DND-41 (cell line): ENCODE measurements at regions not wholly inside any gene's neighbourhood (a gene's known extent, or its start where the extent isn't known, plus 50 kb on each side); places are given as distances from the start of the nearest gene placed in this dataset.

Experiments
- EZH2 ChIP-seq: IDR thresholded peaks from 3 replicates; pipeline ENCODE4 v1.6.1; 2012; ENCODE audit warnings: borderline replicate concordance, low read depth, mild to moderate bottlenecking, moderate library complexity, low read length, inconsistent platforms; ENCODE audit not compliant: severe bottlenecking
- TF ChIP-seq, protein P1 (sequence below): IDR thresholded peaks from 2 replicates; pipeline ENCODE4 v1.5.1; 2012; ENCODE audit warnings: borderline replicate concordance, low read length, moderate library complexity, mild to moderate bottlenecking; ENCODE audit not compliant: poor library complexity, severe bottlenecking; ENCODE audit errors: extremely low read depth

- TF ChIP-seq, protein P1, sequence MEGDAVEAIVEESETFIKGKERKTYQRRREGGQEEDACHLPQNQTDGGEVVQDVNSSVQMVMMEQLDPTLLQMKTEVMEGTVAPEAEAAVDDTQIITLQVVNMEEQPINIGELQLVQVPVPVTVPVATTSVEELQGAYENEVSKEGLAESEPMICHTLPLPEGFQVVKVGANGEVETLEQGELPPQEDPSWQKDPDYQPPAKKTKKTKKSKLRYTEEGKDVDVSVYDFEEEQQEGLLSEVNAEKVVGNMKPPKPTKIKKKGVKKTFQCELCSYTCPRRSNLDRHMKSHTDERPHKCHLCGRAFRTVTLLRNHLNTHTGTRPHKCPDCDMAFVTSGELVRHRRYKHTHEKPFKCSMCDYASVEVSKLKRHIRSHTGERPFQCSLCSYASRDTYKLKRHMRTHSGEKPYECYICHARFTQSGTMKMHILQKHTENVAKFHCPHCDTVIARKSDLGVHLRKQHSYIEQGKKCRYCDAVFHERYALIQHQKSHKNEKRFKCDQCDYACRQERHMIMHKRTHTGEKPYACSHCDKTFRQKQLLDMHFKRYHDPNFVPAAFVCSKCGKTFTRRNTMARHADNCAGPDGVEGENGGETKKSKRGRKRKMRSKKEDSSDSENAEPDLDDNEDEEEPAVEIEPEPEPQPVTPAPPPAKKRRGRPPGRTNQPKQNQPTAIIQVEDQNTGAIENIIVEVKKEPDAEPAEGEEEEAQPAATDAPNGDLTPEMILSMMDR: no peak
- TF ChIP-seq EZH2: no peak
These were observed 231.0 kb downstream of the INSIG2 start for GRCh38 chr2:118319271-118319684.
